ENCODE measurements at regions not wholly inside any gene's neighbourhood (a gene's known extent, or its start where the extent isn't known, plus 50 kb on each side); places are given as distances from the start of the nearest gene placed in this dataset.

DNA sequence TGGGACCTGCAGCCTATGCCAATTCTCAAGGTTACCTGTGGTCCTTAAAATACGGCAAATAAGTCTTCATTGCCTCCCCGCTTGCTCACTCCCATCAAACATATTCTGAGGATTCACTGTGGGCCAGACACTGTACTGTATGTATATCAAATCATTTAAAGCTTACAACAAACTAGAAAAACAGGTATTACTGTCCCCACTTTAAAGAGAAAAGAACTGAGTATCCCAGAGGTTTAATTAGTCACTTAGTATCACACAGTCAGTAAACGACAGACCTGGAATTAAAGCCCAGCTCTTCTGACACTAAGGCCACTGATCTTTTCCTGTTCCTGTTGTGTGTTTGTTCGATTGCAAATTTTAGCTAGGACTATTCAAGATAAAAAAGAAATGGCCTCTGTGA is 248.2 kb downstream of the ACTL7B start:
- DNase-seq (ENCODE audit: low spot score): no peak

DNA sequence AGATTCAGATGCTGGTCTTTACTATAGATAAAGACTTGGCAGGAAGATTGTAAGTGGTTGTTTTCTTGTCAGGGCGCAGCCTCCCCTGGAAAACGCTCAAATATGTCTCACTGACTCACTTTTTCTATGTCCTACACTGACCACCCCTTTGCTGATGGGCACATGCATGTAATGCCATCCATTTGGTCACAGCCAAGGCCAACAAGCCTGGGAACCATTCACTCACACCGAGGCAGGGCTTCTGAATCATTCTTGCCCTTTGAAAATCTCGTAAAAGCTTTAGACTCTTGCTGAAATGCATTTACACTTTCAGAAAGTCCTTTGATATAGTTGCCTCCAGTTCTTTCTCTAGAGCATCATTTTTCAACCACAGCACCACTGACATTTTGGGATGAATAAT is 249.4 kb downstream of the ACTL7B start:
- no peak for DNase-seq (ENCODE audit: low spot score)

GRCh38 chr9:108603141-108603540 is 252.6 kb downstream of the ACTL7B start:
- no peak for DNase-seq (ENCODE audit: low spot score)

DNA sequence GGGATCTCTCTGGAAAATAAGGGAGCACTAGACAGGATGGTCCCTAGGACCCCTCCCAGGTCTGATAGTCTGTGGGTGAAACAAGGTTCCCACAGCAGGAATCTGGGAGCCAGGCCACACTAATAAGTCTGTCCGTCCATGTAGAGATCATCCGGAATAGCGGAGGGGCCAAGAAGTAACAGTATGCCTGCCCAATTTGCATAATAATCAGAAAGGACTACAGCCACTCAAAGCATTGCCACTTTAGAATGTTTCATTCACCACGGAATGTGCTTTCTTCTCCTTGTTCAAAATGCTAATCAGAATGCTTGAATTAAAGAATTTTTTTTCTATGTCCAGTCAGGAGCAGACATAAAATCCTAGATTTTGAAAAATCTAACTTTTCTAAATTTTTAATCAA is 254.9 kb downstream of the ACTL7B start:
- no peak for DNase-seq (ENCODE audit: low spot score)

GRCh38 chr9:108599571-108599970 is 256.2 kb downstream of the ACTL7B start:
- no peak for DNase-seq (ENCODE audit: low spot score)

DNA sequence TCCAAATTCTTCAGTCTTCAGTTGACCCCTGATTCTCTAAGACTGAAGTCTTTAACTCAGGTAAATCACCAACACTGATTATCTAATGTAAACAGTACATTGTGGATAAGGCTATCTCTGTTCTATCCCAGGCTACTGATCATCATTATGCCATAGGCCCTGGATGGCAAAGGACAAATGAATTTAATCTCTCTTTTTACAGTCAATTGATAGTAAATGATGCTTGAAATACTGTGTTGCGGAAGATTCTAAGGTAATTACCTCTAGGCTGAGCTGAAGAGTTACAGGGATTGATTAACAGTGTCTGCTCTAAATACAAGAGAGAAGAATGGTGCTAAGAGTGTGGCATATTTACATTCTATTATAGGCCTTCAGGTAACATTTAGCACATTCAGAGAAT is 264.7 kb downstream of the ACTL7B start:
- no peak for DNase-seq (ENCODE audit: low spot score)

DNA sequence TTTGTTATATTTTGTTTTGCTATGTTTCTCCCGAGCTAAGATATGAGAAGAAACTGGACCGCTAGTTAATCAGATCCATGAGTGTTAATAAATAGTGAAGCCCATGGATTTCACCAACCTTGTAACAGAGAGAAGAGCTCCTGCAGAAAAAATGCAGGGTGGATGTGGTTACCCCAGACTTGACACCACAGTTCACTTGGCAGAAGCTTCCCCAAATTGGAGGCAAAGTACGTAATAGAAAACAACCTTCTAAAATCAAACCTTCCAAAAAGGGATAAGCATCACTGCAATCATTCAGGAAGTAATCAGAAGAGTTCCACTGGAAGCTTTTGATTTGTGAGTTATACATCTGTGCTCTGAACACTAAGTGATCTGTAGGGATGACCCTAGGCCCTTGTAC is 267.5 kb downstream of the ACTL7B start:
- DNase-seq (ENCODE audit: low spot score): no peak

- DNase-seq (ENCODE audit: low spot score): no peak
Measured at GRCh38 chr9:108586471-108587139, 269.2 kb downstream of the ACTL7B start.

- DNase-seq (ENCODE audit: low spot score): no peak
Measured at GRCh38 chr9:108584860-108585259, 270.9 kb downstream of the ACTL7B start.

DNA sequence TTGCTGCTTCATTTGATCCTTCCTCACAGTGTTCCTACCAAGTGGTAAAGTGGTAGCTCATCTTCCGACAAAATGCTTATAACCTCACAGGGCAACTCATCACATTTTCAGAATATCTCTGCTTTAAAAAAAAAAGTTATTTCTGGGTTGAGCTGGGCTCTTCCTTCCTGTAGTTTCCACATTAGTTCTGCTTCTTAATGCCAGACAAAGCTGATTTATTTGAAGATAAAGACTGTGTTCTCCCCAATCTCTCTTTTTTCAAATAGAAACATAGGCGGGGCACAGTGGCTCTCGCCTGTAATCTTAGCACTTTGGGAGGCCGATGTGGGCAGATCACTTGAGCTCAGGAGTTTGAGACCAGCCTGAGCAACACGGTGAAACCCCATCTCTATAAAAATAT is 273.1 kb downstream of the ACTL7B start:
- DNase-seq (ENCODE audit: low spot score): no peak

- peak; percentile 25 for DNase-seq (ENCODE audit: low spot score)
Measured at GRCh38 chr9:108579757-108580439, 275.9 kb downstream of the ACTL7B start.

- DNase-seq (ENCODE audit: low spot score): no peak
Measured at GRCh38 chr9:108575276-108575675, 280.5 kb downstream of the ACTL7B start.

DNA sequence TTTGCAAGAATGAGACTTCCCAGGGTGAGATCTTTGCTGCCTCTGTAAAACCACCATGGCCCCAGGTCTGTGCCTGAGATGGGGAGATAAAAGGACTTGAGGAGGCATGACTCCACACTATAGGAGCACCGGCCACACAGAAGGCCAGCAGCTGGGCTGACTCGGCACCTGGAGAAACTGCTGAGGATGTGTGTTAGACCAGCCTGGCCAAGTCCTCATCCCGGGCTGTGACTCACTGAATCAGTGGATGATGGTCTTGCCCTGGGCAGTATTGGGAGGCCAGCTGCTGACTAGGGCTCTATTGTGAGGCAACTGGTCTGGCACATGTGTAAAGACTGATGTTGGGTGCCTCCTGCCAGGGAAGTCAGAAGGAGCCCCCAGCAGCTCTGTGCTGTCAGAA is 286.2 kb downstream of the ACTL7B start:
- peak; percentile 60 for DNase-seq (ENCODE audit: low spot score)

GRCh38 chr9:108568093-108568492 is 287.7 kb downstream of the ACTL7B start:
- DNase-seq (ENCODE audit: low spot score): no peak

GRCh38 chr9:108567571-108567970 is 288.2 kb downstream of the ACTL7B start:
- DNase-seq (ENCODE audit: low spot score): no peak

GRCh38 chr9:108565651-108566378 is 290.0 kb downstream of the ACTL7B start:
- DNase-seq (ENCODE audit: low spot score): peak; percentile 90

DNA sequence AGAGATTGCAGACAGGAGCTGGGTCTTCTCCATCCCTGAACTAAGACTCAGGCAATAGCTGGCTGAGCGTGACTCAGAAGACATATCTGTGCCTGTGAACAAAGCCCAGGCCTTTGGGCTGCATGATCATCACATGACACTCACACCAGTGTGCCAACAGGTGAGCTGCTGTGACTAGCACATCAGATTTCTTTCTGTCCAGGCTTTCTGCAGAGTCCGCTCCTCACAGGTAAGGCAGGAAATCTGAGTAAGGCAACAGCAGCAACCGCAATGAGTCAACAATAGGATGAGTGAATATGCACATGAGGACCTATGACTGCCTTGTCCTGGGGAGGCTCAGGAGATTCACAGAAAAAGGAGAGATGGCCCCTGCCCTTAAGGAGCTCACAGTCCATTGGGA is 293.6 kb downstream of the ACTL7B start:
- no peak for DNase-seq (ENCODE audit: low spot score)

GRCh38 chr9:108559432-108559831 is 296.4 kb downstream of the ACTL7B start:
- no peak for DNase-seq (ENCODE audit: low spot score)

- no peak for DNase-seq (ENCODE audit: low spot score)
Measured at GRCh38 chr9:108554831-108555230, 301.0 kb downstream of the ACTL7B start.

DNA sequence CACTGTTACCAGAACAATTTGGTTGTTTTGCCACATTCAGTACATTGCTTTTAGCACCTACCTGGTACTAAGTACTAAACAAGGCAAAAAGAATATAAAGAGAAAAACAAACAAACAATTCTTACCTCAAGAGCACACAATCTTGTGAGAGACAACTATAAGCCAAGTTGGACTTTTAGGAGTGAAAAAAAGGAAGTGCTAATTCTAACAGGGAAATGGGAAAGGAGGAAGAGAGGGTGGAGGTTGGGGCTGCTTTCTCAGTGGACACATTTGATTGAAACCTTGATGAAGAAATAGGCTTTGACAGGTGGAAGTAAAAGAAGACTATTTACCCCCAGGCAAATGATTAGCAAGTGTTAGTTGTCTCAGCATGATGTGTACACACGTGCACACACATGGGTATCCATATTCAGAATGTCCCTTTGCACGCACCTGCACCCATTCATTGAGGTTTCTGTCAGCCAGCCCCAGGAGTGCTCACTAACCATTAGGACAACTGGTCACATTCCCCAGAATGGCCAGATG is 302.6 kb downstream of the ACTL7B start:
- DNase-seq (ENCODE audit: low spot score): no peak

DNA sequence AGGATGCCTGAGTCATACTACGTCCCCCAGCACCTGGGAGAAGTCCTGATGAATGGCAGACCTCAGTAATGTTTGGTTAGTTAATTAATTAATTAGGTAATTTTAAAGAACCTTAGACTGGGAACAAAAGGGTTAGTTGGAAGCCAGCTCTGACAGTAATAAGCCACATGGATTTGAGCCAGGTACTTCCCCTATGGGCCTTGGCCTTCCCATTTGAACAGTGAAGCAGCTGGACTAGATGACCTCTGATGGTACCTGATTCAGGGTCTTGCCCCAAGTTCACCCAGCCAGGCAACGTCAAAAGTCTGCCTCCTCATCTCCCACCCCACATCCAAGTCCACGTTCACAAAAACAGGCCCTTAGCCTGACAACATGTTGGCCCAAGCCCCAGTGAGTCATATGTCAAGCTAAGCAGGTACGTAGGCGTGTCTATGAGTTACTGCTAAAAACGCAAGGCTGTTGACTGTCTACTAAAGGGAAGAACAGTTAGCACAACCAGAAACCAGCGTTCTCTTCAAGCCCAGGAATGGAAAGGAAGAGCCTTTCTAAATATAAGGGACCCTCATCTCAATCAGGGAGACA is 303.2 kb downstream of the ACTL7B start:
- no peak for DNase-seq (ENCODE audit: low spot score)

- DNase-seq (ENCODE audit: low spot score): peak; percentile 78
Measured at GRCh38 chr9:108551030-108551841, 304.6 kb downstream of the ACTL7B start.
